SK-N-SH (cell line): ENCODE measurements at regions not wholly inside any gene's neighbourhood (a gene's known extent, or its start where the extent isn't known, plus 50 kb on each side); places are given as distances from the start of the nearest gene placed in this dataset.

ENCODE experiments used
- CTCF ChIP-seq: fragments of 200-600 bp; sonication (generic); IDR thresholded peaks from 2 replicates; pipeline ENCODE4 v1.6.1; 2017; ENCODE audit warnings: antibody characterized with exemption, mild to moderate bottlenecking, moderate library complexity
- EP300 ChIP-seq, 2 experiments: IDR thresholded peaks; 2 replicates each; pipeline versions ENCODE4 v1.4.0 to v1.6.1; 2012; ENCODE audit warnings: borderline replicate concordance in 1 of 2, low read depth in 1 of 2, low read length in 1 of 2
- GABPA ChIP-seq: IDR thresholded peaks from 2 replicates; pipeline ENCODE4 v1.4.0; 2012; ENCODE audit warnings: low read depth, mild to moderate bottlenecking
- JUND ChIP-seq: IDR thresholded peaks from 2 replicates; pipeline ENCODE4 v1.4.0; 2012
- MXI1 ChIP-seq: IDR thresholded peaks from 2 replicates; pipeline ENCODE4 v1.6.1; 2012; ENCODE audit warnings: mild to moderate bottlenecking, low read depth, low read length, improper control_type of control experiment
- RAD21 ChIP-seq: IDR thresholded peaks from 2 replicates; pipeline ENCODE4 v1.6.1; 2012; ENCODE audit warnings: mild to moderate bottlenecking, low read length
- REST ChIP-seq: IDR thresholded peaks from 2 replicates; pipeline ENCODE4 v1.6.1; 2012; ENCODE audit warnings: mild to moderate bottlenecking, low read depth, low read length, moderate library complexity
- SIN3A ChIP-seq: IDR thresholded peaks from 2 replicates; pipeline ENCODE4 v1.6.1; 2012; ENCODE audit warnings: low read depth, mild to moderate bottlenecking, low read length, moderate library complexity, borderline replicate concordance
- YY1 ChIP-seq: IDR thresholded peaks from 2 replicates; pipeline ENCODE4 v1.4.0; 2012; ENCODE audit warnings: low read depth, mild to moderate bottlenecking
- ZBTB33 ChIP-seq: IDR thresholded peaks from 2 replicates; pipeline ENCODE4 v1.4.0; 2012; ENCODE audit warnings: low read depth, borderline replicate concordance

- TF ChIP-seq CTCF = no peak
- TF ChIP-seq EP300 (IDR thresholded peaks at IDR 0.05; ENCODE audit: borderline replicate concordance in 1 of 2, low read depth in 1 of 2, low read length in 1 of 2) = no peak
- no peak for TF ChIP-seq JUND
- no peak for TF ChIP-seq GABPA
- no peak for TF ChIP-seq RAD21
- TF ChIP-seq SIN3A = no peak
- TF ChIP-seq MXI1 = no peak
- no peak for TF ChIP-seq REST
- no peak for TF ChIP-seq ZBTB33
- TF ChIP-seq YY1 = no peak
These were observed 365.5 kb downstream of the KLHL13 start for GRCh38 chrX:117751155-117751554.
